Keratinocyte (primary cell): ENCODE measurements at regions not wholly inside any gene's neighbourhood (a gene's known extent, or its start where the extent isn't known, plus 50 kb on each side); places are given as distances from the start of the nearest gene placed in this dataset.

Experiments
- DNase-seq: peaks from one replicate; pipeline ENCODE4 v3.0.0-alpha.2; 2011; ENCODE audit warnings: low read depth, missing footprints, low spot score
- FAIRE-seq: peaks from 2 replicates; lab custom pipeline; 2011; peaks lifted over from hg19 to GRCh38; lab: Jason Lieb, UNC
- H2AFZ ChIP-seq: 2 replicates; pipeline ENCODE4 v1.6.0; 2012; ENCODE audit warnings: low read length, control low read depth, inconsistent platforms; ENCODE audit not compliant: control insufficient read depth
- H3K27ac ChIP-seq: 2 replicates; pipeline ENCODE4 v1.5.1; 2011; ENCODE audit warnings: low read length; ENCODE audit not compliant: control insufficient read depth, insufficient read depth
- H3K27me3 ChIP-seq: 3 replicates; pipeline ENCODE4 v1.6.0; 2011; ENCODE audit warnings: low read length; ENCODE audit not compliant: control insufficient read depth, insufficient read depth; ENCODE audit errors: extremely low read depth
- H3K36me3 ChIP-seq, 2 experiments: 2 replicates in 1 of 2; 3 replicates in 1 of 2; pipeline ENCODE4 v1.5.1; 2011; ENCODE audit warnings: low read length in 2 of 2, mild to moderate bottlenecking in 1 of 2; ENCODE audit not compliant: control insufficient read depth in 2 of 2, insufficient read depth in 2 of 2; ENCODE audit errors: extremely low read depth in 1 of 2
- H3K4me1 ChIP-seq: 3 replicates; pipeline ENCODE4 v1.5.1; 2011; ENCODE audit warnings: low read length; ENCODE audit not compliant: control insufficient read depth, insufficient read depth; ENCODE audit errors: extremely low read depth
- H3K4me2 ChIP-seq: 3 replicates; pipeline ENCODE4 v1.6.0; 2011; ENCODE audit warnings: low read depth, low read length; ENCODE audit not compliant: control insufficient read depth, insufficient read depth; ENCODE audit errors: extremely low read depth
- H3K4me3 ChIP-seq, 3 experiments: fragments of 200-600 bp in 1 of 3; sonication (generic) in 1 of 3; 2 replicates in 2 of 3; 3 replicates in 1 of 3; pipeline ENCODE4 v1.5.1; 2011 to 2016; ENCODE audit warnings: low read length in 3 of 3, mild to moderate bottlenecking in 3 of 3, control low read depth in 2 of 3, inconsistent platforms in 1 of 3, low read depth in 1 of 3, mixed read lengths in 1 of 3, mixed run types in 1 of 3, moderate library complexity in 1 of 3; ENCODE audit not compliant: control insufficient read depth in 2 of 3, insufficient read depth in 2 of 3; ENCODE audit errors: extremely low read depth in 1 of 3
- H3K79me2 ChIP-seq: 2 replicates; pipeline ENCODE4 v1.6.0; 2012; ENCODE audit warnings: low read length; ENCODE audit not compliant: control insufficient read depth, insufficient read depth
- H3K9ac ChIP-seq: 3 replicates; pipeline ENCODE4 v1.6.0; 2011; ENCODE audit warnings: low read length; ENCODE audit not compliant: control insufficient read depth, insufficient read depth; ENCODE audit errors: extremely low read depth
- H3K9me1 ChIP-seq: 3 replicates; pipeline ENCODE4 v1.6.0; 2011; ENCODE audit warnings: low read length; ENCODE audit not compliant: control insufficient read depth, insufficient read depth; ENCODE audit errors: extremely low read depth
- H3K9me3 ChIP-seq: 2 replicates; pipeline ENCODE4 v1.5.1; 2012; ENCODE audit warnings: low read depth, low read length; ENCODE audit not compliant: control insufficient read depth
- H4K20me1 ChIP-seq: 3 replicates; pipeline ENCODE4 v1.6.0; 2011; ENCODE audit warnings: low read length; ENCODE audit not compliant: control insufficient read depth, insufficient read depth; ENCODE audit errors: extremely low read depth
- EZH2 ChIP-seq: IDR thresholded peaks from one replicate; pipeline ENCODE4 v1.6.1; 2012; ENCODE audit warnings: inconsistent platforms, mild to moderate bottlenecking, low read length, moderate library complexity
- dilution Hi-C: fragments of 300-500 bp; cut with MboI; formaldehyde crosslinking; loops from one replicate; pipeline ENCODE4 v1.7.0; 2020; ENCODE audit warnings: low sequenced_read_pairs; ENCODE audit not compliant: extremely low pct_ligation_motif_present
- TF ChIP-seq, protein P1 (sequence below), 3 experiments: IDR thresholded peaks in 1 of 3; conservative IDR thresholded peaks in 1 of 3; optimal IDR thresholded peaks in 1 of 3; 2 replicates in 2 of 3; 3 replicates in 1 of 3; pipeline versions ENCODE3 to v1.5.1; 2011; ENCODE audit warnings: low read length in 3 of 3, mild to moderate bottlenecking in 3 of 3, moderate library complexity in 2 of 3, control low read depth in 1 of 3, inconsistent platforms in 1 of 3; ENCODE audit not compliant: insufficient read depth in 2 of 3; ENCODE audit errors: extremely low read depth in 1 of 3

DNA sequence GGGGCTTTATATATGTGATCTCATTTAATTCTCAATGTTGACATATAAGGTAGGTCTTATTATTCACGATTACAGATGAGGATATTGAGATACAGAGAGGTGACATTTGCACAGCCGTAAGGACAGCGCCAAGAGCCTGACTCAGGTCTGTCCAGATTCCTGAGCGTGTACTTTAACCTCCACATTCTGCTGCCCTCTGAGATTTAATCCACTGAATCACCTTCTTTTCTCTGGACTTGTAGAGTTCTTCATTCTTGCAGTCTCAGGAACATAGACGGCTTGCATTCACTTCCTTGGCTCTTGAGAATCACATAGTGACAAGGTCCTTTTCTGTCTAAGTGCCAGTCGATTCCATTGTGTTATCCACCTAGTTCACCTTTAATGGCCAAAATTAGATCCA is 141.0 kb upstream of the ARHGAP5 start:
- no peak overlapping the region for H3K4me2 ChIP-seq
- DNase-seq (no peak), FAIRE-seq (no peak)
- H3K27ac ChIP-seq: no peak overlapping the region
- no peaks in the 10 kb centered on the region for H3K9me1 ChIP-seq
- H3K79me2 ChIP-seq: no peaks in the 10 kb centered on the region
- no peaks in the 10 kb centered on the region for H4K20me1 ChIP-seq
- H3K9ac ChIP-seq: no peak overlapping the region
- no peak overlapping the region for H2AFZ ChIP-seq
- H3K27me3 ChIP-seq: no peaks in the 10 kb centered on the region
- dilution Hi-C loops: no loop called here
- TF ChIP-seq, protein P1, sequence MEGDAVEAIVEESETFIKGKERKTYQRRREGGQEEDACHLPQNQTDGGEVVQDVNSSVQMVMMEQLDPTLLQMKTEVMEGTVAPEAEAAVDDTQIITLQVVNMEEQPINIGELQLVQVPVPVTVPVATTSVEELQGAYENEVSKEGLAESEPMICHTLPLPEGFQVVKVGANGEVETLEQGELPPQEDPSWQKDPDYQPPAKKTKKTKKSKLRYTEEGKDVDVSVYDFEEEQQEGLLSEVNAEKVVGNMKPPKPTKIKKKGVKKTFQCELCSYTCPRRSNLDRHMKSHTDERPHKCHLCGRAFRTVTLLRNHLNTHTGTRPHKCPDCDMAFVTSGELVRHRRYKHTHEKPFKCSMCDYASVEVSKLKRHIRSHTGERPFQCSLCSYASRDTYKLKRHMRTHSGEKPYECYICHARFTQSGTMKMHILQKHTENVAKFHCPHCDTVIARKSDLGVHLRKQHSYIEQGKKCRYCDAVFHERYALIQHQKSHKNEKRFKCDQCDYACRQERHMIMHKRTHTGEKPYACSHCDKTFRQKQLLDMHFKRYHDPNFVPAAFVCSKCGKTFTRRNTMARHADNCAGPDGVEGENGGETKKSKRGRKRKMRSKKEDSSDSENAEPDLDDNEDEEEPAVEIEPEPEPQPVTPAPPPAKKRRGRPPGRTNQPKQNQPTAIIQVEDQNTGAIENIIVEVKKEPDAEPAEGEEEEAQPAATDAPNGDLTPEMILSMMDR (optimal IDR thresholded peaks at IDR 0.05 in 1 of 3, IDR thresholded peaks at IDR 0.05 in 1 of 3, conservative IDR thresholded peaks at IDR 0.05 in 1 of 3; ENCODE audit: extremely low read depth in 1 of 3, insufficient read depth in 2 of 3, low read length in 3 of 3): no peak
- no peak for TF ChIP-seq EZH2
- peaks cover 9% of the 10 kb centered on the region for H3K4me1 ChIP-seq
- no peaks in the 10 kb centered on the region for H3K9me3 ChIP-seq
- H3K4me3 ChIP-seq: no peak overlapping the region
- no peaks in the 10 kb centered on the region for H3K36me3 ChIP-seq

DNA sequence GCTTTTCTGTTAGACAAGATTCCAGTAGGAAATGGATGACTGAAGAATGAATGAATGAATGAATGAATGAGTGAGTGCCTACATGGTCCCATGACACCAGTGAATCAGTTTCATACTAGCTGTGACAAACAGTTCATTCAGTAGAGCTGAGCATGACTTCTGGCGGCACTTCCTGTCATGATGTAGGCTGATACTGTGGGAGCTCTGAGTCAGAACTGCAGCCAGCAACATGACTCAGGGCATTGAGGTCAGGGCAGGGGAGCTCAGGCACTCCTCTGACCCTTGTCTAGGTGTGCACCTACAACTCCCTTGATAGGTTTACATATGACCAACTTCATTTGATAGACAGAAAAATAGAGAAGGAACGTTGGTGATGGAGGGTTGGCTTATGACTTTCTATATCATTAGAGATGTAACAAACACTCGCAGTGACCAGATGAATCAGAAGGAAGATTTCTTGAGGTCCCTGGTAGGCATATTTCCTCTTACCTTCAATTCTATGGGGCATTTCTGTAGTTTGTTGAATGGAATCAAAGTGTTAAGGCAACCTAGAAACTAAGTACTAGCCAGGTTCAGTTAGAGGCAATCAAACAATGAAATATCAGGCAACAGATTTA is 139.3 kb upstream of the ARHGAP5 start:
- H3K27me3 ChIP-seq: no peaks in the 10 kb centered on the region
- H3K36me3 ChIP-seq: peaks cover 0 to 2% of the 10 kb centered on the region in 2 experiments
- peak overlapping the region; percentile 63 for H3K27ac ChIP-seq
- dilution Hi-C loops: no loop called here
- H3K4me2 ChIP-seq: no peak overlapping the region
- DNase-seq (peak; percentile 82), FAIRE-seq (peak; percentile 90)
- H3K9me1 ChIP-seq: no peaks in the 10 kb centered on the region
- no peak for TF ChIP-seq EZH2
- TF ChIP-seq, protein P1 (optimal IDR thresholded peaks at IDR 0.05 in 1 of 3, IDR thresholded peaks at IDR 0.05 in 1 of 3, conservative IDR thresholded peaks at IDR 0.05 in 1 of 3; ENCODE audit: extremely low read depth in 1 of 3, insufficient read depth in 2 of 3, low read length in 3 of 3): no peak
- no peak overlapping the region for H3K9ac ChIP-seq
- no peak overlapping the region for H3K4me3 ChIP-seq
- no peaks in the 10 kb centered on the region for H3K9me3 ChIP-seq
- H3K4me1 ChIP-seq: peaks cover 9% of the 10 kb centered on the region
- H2AFZ ChIP-seq: no peak overlapping the region
- no peaks in the 10 kb centered on the region for H4K20me1 ChIP-seq
- H3K79me2 ChIP-seq: no peaks in the 10 kb centered on the region
